HG03457 (cell line): ENCODE measurements at regions not wholly inside any gene's neighbourhood (a gene's known extent, or its start where the extent isn't known, plus 50 kb on each side); places are given as distances from the start of the nearest gene placed in this dataset.
"Not testable (repeated sequence)": the region's sequence is repeated elsewhere in the genome, so short reads cannot be mapped to it uniquely, and the experiment has no call there.

Source experiments
- ATAC-seq: cut with Tn5 transposase; IDR thresholded peaks from one replicate; pipeline ENCODE4 v1.9.1; 2021; ENCODE audit warnings: moderate number of reproducible peaks; ENCODE audit not compliant: unreplicated experiment

DNA sequence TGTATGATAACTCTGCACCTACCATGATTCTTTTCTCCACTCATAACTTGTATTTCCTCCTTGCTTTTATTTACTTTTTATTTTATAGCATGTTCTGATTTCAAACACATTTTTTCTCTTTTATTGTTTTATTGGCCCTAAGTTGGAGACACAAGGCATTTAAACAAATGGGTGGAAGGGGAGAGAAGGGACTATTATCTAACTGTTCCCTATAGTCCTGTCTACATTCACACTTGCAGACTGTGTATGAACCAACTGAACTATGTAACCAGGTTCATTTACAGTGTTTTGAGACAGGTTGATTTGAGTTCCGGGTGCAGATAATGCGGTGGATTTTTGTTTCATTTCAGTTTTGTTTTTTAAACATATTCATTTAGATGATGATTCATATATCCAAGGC lies 830.6 kb upstream of the SEMA6A start:
- ATAC-seq = no peak

DNA sequence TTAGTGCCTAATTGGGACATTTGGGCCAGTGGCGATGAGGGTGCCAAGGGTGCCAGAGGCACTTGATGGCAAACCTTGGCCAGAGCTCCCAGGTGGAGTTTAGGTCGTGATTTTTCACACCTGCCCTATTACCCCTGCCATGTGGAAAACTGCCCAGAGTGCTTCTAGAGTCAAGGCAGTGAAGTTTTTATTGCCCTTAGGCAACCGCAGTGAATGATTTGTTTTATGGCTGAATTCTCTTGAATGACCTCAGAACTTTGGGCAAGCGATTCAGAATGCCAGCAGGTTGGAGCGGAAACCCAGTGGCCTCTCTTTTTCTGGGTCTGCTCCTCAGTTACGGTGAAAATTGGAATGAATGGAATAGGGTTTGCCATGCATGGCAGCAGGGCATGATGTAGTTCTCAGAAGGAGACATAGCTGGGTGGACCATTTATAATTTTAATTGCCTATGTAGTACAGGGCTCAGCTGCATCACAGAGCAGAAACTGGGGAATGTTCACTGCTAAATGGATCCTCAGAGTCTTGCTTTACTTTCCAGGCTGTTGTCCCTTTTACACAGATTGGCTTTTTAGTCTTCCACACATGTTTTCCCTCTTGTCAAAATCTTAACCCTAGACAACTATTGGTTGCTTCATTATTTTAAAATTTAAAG lies 820.0 kb upstream of the SEMA6A start:
- no peak for ATAC-seq

GRCh38 chr5:117393125-117393524 lies 818.5 kb upstream of the SEMA6A start:
- ATAC-seq = no peak

GRCh38 chr5:117380316-117380715 lies 805.7 kb upstream of the SEMA6A start:
- no peak for ATAC-seq

DNA sequence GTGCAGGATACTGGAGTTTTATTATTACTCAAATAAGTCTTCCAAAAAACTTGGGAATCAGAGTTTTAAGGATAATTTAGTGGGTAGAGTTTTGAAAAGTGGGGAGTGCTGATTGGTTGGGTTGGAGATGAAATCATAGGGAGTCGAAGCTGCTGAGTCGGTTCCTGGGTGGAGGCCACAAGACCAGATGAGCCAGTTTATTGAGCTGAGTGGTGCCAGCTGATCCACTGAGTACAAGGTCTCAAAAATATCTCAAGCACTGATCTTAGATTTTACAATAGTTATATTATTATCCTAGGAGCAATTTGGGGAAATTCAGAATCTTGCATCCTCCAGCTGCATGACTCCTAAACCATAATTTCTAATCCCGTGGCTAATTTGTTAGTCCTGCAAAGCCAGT lies 804.9 kb upstream of the SEMA6A start:
- no peak for ATAC-seq

DNA sequence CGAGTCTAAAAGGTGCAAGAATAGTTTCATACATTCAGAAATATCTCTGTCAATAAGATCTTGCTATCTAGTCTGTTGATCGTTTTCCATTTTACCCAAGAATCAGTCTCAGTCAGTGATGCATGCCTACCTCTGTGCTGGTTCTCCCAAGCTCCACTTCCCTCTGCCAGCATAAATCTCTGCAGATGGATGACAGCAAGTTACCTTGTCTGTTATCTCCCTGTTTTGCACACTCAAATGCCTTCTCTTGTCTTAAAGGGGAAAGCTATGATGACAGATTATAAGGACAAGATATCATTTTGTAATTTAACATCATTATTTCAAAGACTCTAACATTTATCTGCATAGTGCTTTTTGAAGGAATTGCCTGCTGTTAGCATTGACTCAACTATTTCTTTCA lies 802.1 kb upstream of the SEMA6A start:
- no peak for ATAC-seq

- no peak for ATAC-seq
Observed at GRCh38 chr5:117359895-117360294, 785.3 kb upstream of the SEMA6A start.

- ATAC-seq = no peak
Observed at GRCh38 chr5:117357886-117358285, 783.3 kb upstream of the SEMA6A start.

GRCh38 chr5:117347280-117347679 lies 772.7 kb upstream of the SEMA6A start:
- no peak for ATAC-seq

- not testable (repeated sequence) for ATAC-seq
Observed at GRCh38 chr5:117343726-117344125, 769.1 kb upstream of the SEMA6A start.

DNA sequence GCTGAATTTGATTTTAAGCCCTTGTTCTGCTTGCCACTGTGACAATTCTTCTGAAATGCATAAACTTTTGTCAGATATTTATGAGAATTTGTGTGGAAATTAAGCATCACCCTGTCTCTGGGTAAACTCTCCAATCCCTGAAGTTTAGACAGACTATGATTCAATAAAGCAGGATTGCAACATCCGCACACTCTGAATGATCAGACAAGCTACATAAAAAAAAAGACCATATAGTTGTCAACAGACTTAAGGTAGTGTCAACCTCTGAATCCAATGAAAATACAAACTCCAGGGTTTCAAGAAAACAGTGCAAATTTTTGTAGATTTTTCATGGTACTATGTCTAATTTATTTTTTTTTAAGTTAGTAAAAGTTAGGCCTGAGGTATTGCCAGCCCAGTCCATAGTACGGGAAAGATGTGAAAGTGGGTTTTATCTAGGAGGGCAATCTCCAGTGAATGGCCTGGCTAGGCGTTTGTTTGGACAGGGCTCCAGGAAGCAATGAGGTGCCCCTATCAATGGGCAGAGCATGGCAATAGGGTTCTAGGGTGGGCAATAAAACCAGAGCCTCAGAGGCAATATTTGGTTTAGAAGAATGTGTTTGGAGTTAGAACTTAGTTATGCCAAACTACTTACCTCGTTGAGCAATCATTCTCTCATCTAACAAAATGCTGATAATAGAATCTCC lies 762.6 kb upstream of the SEMA6A start:
- no peak for ATAC-seq

DNA sequence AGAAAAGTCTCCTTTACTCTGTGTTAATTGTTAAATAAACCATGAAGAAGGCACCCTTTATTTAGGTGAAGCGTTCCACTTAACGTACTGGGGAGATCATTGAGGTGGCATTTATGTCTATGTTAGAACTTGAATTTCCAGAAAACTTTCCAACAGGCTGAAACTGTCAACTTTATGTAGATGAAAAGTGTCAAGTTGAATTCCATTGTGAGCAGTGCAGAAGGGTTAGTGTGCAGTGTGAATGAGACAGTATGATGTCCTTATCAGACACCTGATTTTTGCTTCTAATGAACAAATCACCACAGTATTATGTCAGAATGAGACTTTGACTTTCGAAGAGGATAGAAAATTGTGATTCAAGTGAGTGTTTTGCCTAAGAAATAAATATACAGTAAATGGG lies 761.6 kb upstream of the SEMA6A start:
- ATAC-seq = no peak

DNA sequence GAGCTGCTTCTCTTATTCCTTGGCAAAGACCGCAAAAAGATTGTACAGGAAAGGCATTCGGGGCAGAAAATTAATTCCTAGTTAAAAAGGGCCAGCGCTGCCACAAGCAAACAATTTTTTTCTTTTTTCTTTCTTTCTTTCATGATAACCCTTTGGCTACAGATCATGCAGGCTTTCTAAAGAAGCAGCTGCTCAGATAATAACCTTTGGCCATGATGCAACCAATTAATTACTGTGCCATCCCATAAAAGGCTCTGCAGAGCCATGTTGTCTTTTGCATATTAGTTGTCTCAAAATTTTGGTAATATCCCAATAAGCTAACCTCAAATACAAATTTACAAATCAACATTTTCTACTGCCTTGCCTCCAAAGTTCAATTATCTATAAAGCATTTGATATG lies 758.4 kb upstream of the SEMA6A start:
- no peak for ATAC-seq

GRCh38 chr5:117332341-117332740 lies 757.7 kb upstream of the SEMA6A start:
- no peak for ATAC-seq

DNA sequence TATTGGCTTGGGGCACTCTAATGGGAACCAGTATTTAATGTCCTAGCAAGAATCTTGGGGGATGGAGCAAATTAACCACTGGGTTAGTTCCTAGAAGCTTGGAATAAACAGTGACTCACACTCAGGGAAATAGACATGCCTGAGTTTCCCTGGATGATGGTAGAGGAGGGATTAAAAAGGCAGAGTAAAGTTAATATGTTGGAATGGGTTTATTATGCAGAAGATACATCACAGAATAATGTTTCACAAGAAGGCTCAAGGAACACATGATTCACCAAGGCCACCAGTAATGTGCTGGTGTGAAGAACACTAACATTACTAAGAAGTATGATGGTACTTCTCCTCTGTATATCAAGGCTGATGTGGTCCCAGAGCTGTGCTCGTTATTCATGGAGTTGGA lies 752.9 kb upstream of the SEMA6A start:
- no peak for ATAC-seq

DNA sequence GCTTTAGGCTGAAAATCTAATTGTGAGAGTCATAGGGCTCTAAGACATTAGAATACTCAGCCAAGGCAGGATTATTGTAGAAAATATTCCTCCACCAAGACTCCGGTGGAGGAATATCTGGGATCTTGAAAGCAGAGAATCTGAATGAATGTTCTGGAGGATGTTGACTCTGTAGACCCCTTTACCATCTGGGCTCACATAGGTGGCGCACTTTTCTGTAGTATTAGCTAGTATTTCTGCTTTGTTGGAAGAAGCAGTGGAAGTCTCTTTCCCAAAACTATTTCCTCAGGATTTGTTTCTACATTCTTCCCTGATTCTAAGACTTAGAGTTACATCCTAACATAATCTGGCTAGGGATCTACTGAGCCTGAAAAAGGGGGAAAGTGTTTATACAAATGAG lies 752.4 kb upstream of the SEMA6A start:
- no peak for ATAC-seq

DNA sequence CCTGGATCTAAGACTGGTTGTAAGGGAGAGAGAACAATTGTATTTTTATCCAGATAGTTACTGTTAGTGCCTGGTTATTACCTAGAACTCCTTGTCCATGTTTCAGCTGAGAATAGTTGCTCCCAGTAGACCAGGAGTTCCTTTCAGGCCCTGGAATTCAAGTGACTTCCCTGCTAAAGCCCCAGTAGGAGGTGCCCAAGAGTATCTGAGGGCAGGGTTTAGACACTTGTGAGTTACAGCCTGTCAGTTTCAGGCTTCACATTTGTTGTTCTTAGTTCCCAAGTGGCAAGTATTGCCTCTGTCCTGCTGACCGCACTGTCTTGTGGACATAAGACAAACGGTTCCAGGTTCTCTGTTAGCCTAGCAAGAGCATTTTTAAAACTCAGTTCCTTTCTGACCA lies 743.9 kb upstream of the SEMA6A start:
- ATAC-seq = no peak

GRCh38 chr5:117315170-117315569 lies 740.5 kb upstream of the SEMA6A start:
- no peak for ATAC-seq

GRCh38 chr5:117304512-117305107 lies 730.0 kb upstream of the SEMA6A start:
- ATAC-seq = not testable (repeated sequence)

GRCh38 chr5:117302949-117303348 lies 728.3 kb upstream of the SEMA6A start:
- ATAC-seq = no peak

- ATAC-seq = no peak
Observed at GRCh38 chr5:117302473-117302872, 727.9 kb upstream of the SEMA6A start.

DNA sequence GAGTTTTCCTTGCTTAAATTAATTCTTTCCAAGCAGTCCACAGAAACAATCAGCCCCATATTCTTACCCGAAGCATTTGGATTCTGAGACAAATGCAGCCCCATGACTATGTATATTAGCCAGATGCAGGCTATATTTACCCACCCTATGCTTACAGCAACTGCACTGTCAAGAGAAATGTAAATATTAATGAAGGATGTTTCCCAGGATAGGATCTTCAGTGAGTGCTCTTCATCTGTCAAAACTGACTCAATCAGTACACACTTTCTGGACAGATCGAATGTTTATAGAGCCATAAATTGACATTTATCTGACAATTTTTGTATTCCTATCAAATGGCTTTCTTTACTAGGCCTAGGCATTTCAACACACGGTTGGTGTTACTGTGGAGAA lies 725.3 kb upstream of the SEMA6A start:
- no peak for ATAC-seq
